ENCODE measurements at regions not wholly inside any gene's neighbourhood (a gene's known extent, or its start where the extent isn't known, plus 50 kb on each side); places are given as distances from the start of the nearest gene placed in this dataset.

- no peak for DNase-seq
- H3K36me3 Mint-ChIP-seq (ENCODE audit: low read depth) = no peaks in the 10 kb centered on the region
- no peak overlapping the region for H3K27ac Mint-ChIP-seq
- ChIA-PET POLR2A (no interaction called here), CTCF (no interaction called here)
- H3K4me1 Mint-ChIP-seq = no peaks in the 10 kb centered on the region
- no peaks in the 10 kb centered on the region for H3K27me3 Mint-ChIP-seq
- no peak overlapping the region for H3K4me3 Mint-ChIP-seq
- H3K9me3 Mint-ChIP-seq = peaks cover 6% of the 10 kb centered on the region
Observed at GRCh38 chr3:181581656-181582055, 130.1 kb upstream of the SOX2 start.

GRCh38 chr3:181578743-181579142 is 133.0 kb upstream of the SOX2 start:
- Mint-ChIP-seq H3K27me3 (no peaks in the 10 kb centered on the region), H3K9me3 (peaks cover 8% of the 10 kb centered on the region), H3K27ac (no peak overlapping the region), H3K4me1 (no peaks in the 10 kb centered on the region), H3K36me3 (ENCODE audit: low read depth) (no peaks in the 10 kb centered on the region), H3K4me3 (no peak overlapping the region)
- DNase-seq = no peak
- POLR2A ChIA-PET = no interaction called here
- CTCF ChIA-PET = no interaction called here

GRCh38 chr3:181572432-181572831 is 139.3 kb upstream of the SOX2 start:
- CTCF ChIA-PET = no interaction called here
- H3K4me3 Mint-ChIP-seq = no peak overlapping the region
- H3K27me3 Mint-ChIP-seq = no peaks in the 10 kb centered on the region
- POLR2A ChIA-PET = no interaction called here
- peaks cover 2% of the 10 kb centered on the region for H3K9me3 Mint-ChIP-seq
- no peaks in the 10 kb centered on the region for H3K4me1 Mint-ChIP-seq
- no peak for DNase-seq
- H3K36me3 Mint-ChIP-seq (ENCODE audit: low read depth) = no peaks in the 10 kb centered on the region
- no peak overlapping the region for H3K27ac Mint-ChIP-seq

- Mint-ChIP-seq H3K36me3 (ENCODE audit: low read depth) (no peaks in the 10 kb centered on the region), H3K4me3 (no peak overlapping the region), H3K27ac (no peak overlapping the region), H3K9me3 (peaks cover 2% of the 10 kb centered on the region), H3K4me1 (no peaks in the 10 kb centered on the region), H3K27me3 (no peaks in the 10 kb centered on the region)
- CTCF ChIA-PET = no interaction called here
- no peak for DNase-seq
- POLR2A ChIA-PET = no interaction called here
Observed at GRCh38 chr3:181570472-181570871, 141.3 kb upstream of the SOX2 start.

- Mint-ChIP-seq H3K4me3 (no peak overlapping the region), H3K27ac (no peak overlapping the region), H3K36me3 (ENCODE audit: low read depth) (no peaks in the 10 kb centered on the region), H3K27me3 (no peaks in the 10 kb centered on the region), H3K4me1 (no peaks in the 10 kb centered on the region), H3K9me3 (peaks cover 2% of the 10 kb centered on the region)
- ChIA-PET POLR2A (no interaction called here), CTCF (no interaction called here)
- DNase-seq = no peak
Observed at GRCh38 chr3:181569356-181569940, 142.3 kb upstream of the SOX2 start.

- no peak for DNase-seq
- H3K4me1 Mint-ChIP-seq = no peaks in the 10 kb centered on the region
- H3K9me3 Mint-ChIP-seq = no peaks in the 10 kb centered on the region
- CTCF ChIA-PET = no interaction called here
- POLR2A ChIA-PET = no interaction called here
- no peak overlapping the region for H3K4me3 Mint-ChIP-seq
- H3K36me3 Mint-ChIP-seq (ENCODE audit: low read depth) = no peaks in the 10 kb centered on the region
- no peaks in the 10 kb centered on the region for H3K27me3 Mint-ChIP-seq
- no peak overlapping the region for H3K27ac Mint-ChIP-seq
Observed at GRCh38 chr3:181568693-181569092, 143.0 kb upstream of the SOX2 start.

- Mint-ChIP-seq H3K4me1 (no peaks in the 10 kb centered on the region), H3K4me3 (no peak overlapping the region), H3K27ac (no peak overlapping the region), H3K9me3 (no peaks in the 10 kb centered on the region), H3K27me3 (no peaks in the 10 kb centered on the region), H3K36me3 (ENCODE audit: low read depth) (no peaks in the 10 kb centered on the region)
- no peak for DNase-seq
- CTCF ChIA-PET = no interaction called here
- POLR2A ChIA-PET = no interaction called here
Observed at GRCh38 chr3:181568248-181568647, 143.5 kb upstream of the SOX2 start.

- no peaks in the 10 kb centered on the region for H3K36me3 Mint-ChIP-seq (ENCODE audit: low read depth)
- CTCF ChIA-PET = no interaction called here
- no peak overlapping the region for H3K4me3 Mint-ChIP-seq
- DNase-seq = no peak
- H3K27ac Mint-ChIP-seq = no peak overlapping the region
- POLR2A ChIA-PET = no interaction called here
- H3K9me3 Mint-ChIP-seq = no peaks in the 10 kb centered on the region
- no peaks in the 10 kb centered on the region for H3K27me3 Mint-ChIP-seq
- H3K4me1 Mint-ChIP-seq = no peaks in the 10 kb centered on the region
Observed at GRCh38 chr3:181567311-181568075, 144.2 kb upstream of the SOX2 start.

- Mint-ChIP-seq H3K9me3 (peaks cover 2% of the 10 kb centered on the region), H3K27ac (no peak overlapping the region), H3K27me3 (no peaks in the 10 kb centered on the region), H3K4me3 (no peak overlapping the region), H3K36me3 (ENCODE audit: low read depth) (no peaks in the 10 kb centered on the region), H3K4me1 (no peaks in the 10 kb centered on the region)
- CTCF ChIA-PET = no interaction called here
- no peak for DNase-seq
- POLR2A ChIA-PET = no interaction called here
Observed at GRCh38 chr3:181565416-181565815, 146.3 kb upstream of the SOX2 start.

- Mint-ChIP-seq H3K9me3 (peaks cover 5% of the 10 kb centered on the region), H3K27me3 (no peaks in the 10 kb centered on the region), H3K36me3 (ENCODE audit: low read depth) (no peaks in the 10 kb centered on the region), H3K4me3 (no peak overlapping the region), H3K4me1 (no peaks in the 10 kb centered on the region), H3K27ac (no peak overlapping the region)
- POLR2A ChIA-PET = no interaction called here
- DNase-seq = no peak
- CTCF ChIA-PET = no interaction called here
Observed at GRCh38 chr3:181564222-181564621, 147.5 kb upstream of the SOX2 start.

- Mint-ChIP-seq H3K27me3 (no peaks in the 10 kb centered on the region), H3K9me3 (peaks cover 5% of the 10 kb centered on the region), H3K36me3 (ENCODE audit: low read depth) (no peaks in the 10 kb centered on the region), H3K4me3 (no peak overlapping the region), H3K4me1 (no peaks in the 10 kb centered on the region), H3K27ac (no peak overlapping the region)
- POLR2A ChIA-PET = no interaction called here
- CTCF ChIA-PET = no interaction called here
- no peak for DNase-seq
Observed at GRCh38 chr3:181561139-181562031, 150.3 kb upstream of the SOX2 start.

GRCh38 chr3:181558870-181559269 is 152.9 kb upstream of the SOX2 start:
- no peak overlapping the region for H3K4me3 Mint-ChIP-seq

GRCh38 chr3:181555681-181556080 is 156.0 kb upstream of the SOX2 start:
- CTCF ChIA-PET = no interaction called here
- H3K4me3 Mint-ChIP-seq = no peak overlapping the region
- DNase-seq = no peak
- POLR2A ChIA-PET = no interaction called here
- no peaks in the 10 kb centered on the region for H3K36me3 Mint-ChIP-seq (ENCODE audit: low read depth)
- no peaks in the 10 kb centered on the region for H3K27me3 Mint-ChIP-seq
- peaks cover 2% of the 10 kb centered on the region for H3K9me3 Mint-ChIP-seq
- no peaks in the 10 kb centered on the region for H3K4me1 Mint-ChIP-seq
- no peak overlapping the region for H3K27ac Mint-ChIP-seq

More at GRCh38 chr3:181558870-181559269, 152.9 kb upstream of the SOX2 start:
- no peaks in the 10 kb centered on the region for H3K36me3 Mint-ChIP-seq (ENCODE audit: low read depth)
- no peaks in the 10 kb centered on the region for H3K27me3 Mint-ChIP-seq
- no peak for DNase-seq
- peaks cover 5% of the 10 kb centered on the region for H3K9me3 Mint-ChIP-seq
- ChIA-PET POLR2A (no interaction called here), CTCF (no interaction called here)
- no peaks in the 10 kb centered on the region for H3K4me1 Mint-ChIP-seq
- no peak overlapping the region for H3K27ac Mint-ChIP-seq

All from activated CD4-positive, alpha-beta memory T cell treated with anti-CD3 and anti-CD28 coated beads, Interleukin-2, amount 10 ng/mL, durations not matched to agents 7 days and 5 days (primary cell).